ENCODE measurements at regions not wholly inside any gene's neighbourhood (a gene's known extent, or its start where the extent isn't known, plus 50 kb on each side); places are given as distances from the start of the nearest gene placed in this dataset.

DNA sequence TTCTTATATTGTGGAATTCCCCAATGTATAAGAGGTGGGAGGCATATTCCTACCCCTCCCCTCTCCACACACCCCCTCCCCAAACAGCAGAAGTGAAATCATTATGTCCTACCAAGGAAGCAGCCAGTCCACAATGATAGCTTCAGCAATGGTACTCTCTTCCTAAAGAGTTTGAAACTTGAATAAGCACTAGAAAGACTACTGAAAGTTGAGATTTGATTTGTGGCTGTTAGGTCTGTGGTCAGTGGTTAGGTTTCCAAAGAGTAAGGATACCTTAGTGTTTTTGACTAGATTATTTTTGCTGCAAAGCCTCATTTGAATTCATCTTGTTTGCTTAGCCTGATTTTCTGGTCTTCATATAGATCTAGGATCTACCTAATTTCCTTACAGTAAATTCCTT, 242.2 kb downstream of the DKK2 start:
- no peaks in the 10 kb centered on the region for H3K9me1 ChIP-seq (replicated peaks; ENCODE audit: control insufficient read depth, extremely low read depth, insufficient read depth, low read length)
- ChIA-PET CTCF (no interaction called here), POLR2A (no interaction called here)
- FAIRE-seq (no peak), DNase-seq (ENCODE audit: low read depth, low spot score) (no peak)
- no peak overlapping the region for H3K9ac ChIP-seq (replicated peaks; ENCODE audit: extremely low read depth, insufficient read depth, low read length)
- BruUV-seq (replicated peaks) = no TSS peak
- no peak overlapping the region for H3K4me2 ChIP-seq (ENCODE audit: insufficient read depth, low read length)
- no peaks in the 10 kb centered on the region for H3K27me3 ChIP-seq (ENCODE audit: control insufficient read depth in 2 of 2, insufficient read depth in 2 of 2, low read length in 2 of 2)
- H2AFZ ChIP-seq (ENCODE audit: low read depth, low read length) = no peak overlapping the region
- no peaks in the 10 kb centered on the region for H3K36me3 ChIP-seq (ENCODE audit: control insufficient read depth in 2 of 2, extremely low read depth in 1 of 2, insufficient read depth in 2 of 2, low read length in 2 of 2)
- no peaks in the 10 kb centered on the region for H3K79me2 ChIP-seq (ENCODE audit: control insufficient read depth, insufficient read depth, low read length)
- H3K4me1 ChIP-seq (ENCODE audit: control insufficient read depth, extremely low read depth, insufficient read depth, low read length) = no peaks in the 10 kb centered on the region
- intact Hi-C loops (cut with micrococcal nuclease) (no loop called here), dilution Hi-C loops (cut with MboI; ENCODE audit: extremely low pct_ligation_motif_present, low sequenced_read_pairs) (no loop called here)
- H4K20me1 ChIP-seq (replicated peaks; ENCODE audit: control insufficient read depth, extremely low read depth, insufficient read depth, low read length) = no peaks in the 10 kb centered on the region
- H3K27ac ChIP-seq (ENCODE audit: insufficient read depth, low read depth, low read length) = no peak overlapping the region
- H3K4me3 ChIP-seq (replicated peaks in 1 of 3; ENCODE audit: insufficient read depth in 1 of 3, low read depth in 1 of 3, low read length in 3 of 3) = no peak overlapping the region
- no peaks in the 10 kb centered on the region for H3K9me3 ChIP-seq (replicated peaks; ENCODE audit: control insufficient read depth, insufficient read depth, low read length)
- TF ChIP-seq EZH2 (IDR thresholded peaks at IDR 0.05; ENCODE audit: borderline replicate concordance, low read depth, low read length, severe bottlenecking) = no peak
- TF ChIP-seq JUN (IDR thresholded peaks at IDR 0.05; ENCODE audit: borderline replicate concordance, insufficient read depth, insufficient read length, low read depth) = no peak
- TF ChIP-seq FOS (IDR thresholded peaks at IDR 0.05; ENCODE audit: borderline replicate concordance, insufficient read depth, low read length) = no peak
- no peak for TF ChIP-seq CTCF (IDR thresholded peaks at IDR 0.05; ENCODE audit: extremely low read depth in 1 of 2, insufficient read depth in 1 of 2, low read depth in 1 of 2, low read length in 2 of 2)
- TF ChIP-seq POLR2AphosphoS5 (IDR thresholded peaks at IDR 0.05; ENCODE audit: insufficient read depth, low read depth, low read length) = no peak
- TF ChIP-seq MYC (IDR thresholded peaks at IDR 0.05; ENCODE audit: low read depth, low read length) = no peak
- no peak for TF ChIP-seq POLR2A (IDR thresholded peaks at IDR 0.05; ENCODE audit: low read depth, low read length)

DNA sequence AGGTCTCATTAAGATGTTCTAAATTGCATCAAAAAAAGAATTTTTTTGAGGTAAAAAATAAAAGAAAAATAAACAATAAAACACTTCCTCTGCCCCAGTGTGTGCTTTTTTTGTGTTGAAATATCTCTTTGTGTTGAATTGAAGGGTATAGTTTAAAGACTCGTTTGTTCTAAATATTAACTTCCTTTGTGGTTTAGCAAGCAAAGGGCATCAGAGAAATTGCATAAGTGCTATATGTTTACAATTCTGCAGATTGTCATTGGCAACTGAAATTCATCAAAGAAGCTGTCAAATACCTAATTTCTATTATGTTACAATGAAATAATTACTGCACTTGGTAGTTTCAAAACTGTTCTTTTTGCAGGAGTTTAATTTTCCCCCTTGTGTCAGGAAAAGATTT, 260.5 kb downstream of the DKK2 start:
- BruUV-seq (replicated peaks) = no TSS peak
- Histone ChIP-seq H3K36me3 (ENCODE audit: control insufficient read depth in 2 of 2, extremely low read depth in 1 of 2, insufficient read depth in 2 of 2, low read length in 2 of 2) (no peaks in the 10 kb centered on the region), H2AFZ (ENCODE audit: low read depth, low read length) (no peak overlapping the region), H3K27ac (ENCODE audit: insufficient read depth, low read depth, low read length) (no peak overlapping the region), H4K20me1 (replicated peaks; ENCODE audit: control insufficient read depth, extremely low read depth, insufficient read depth, low read length) (no peaks in the 10 kb centered on the region), H3K4me2 (ENCODE audit: insufficient read depth, low read length) (no peak overlapping the region), H3K27me3 (ENCODE audit: control insufficient read depth in 2 of 2, insufficient read depth in 2 of 2, low read length in 2 of 2) (no peaks in the 10 kb centered on the region), H3K79me2 (ENCODE audit: control insufficient read depth, insufficient read depth, low read length) (no peaks in the 10 kb centered on the region), H3K4me1 (ENCODE audit: control insufficient read depth, extremely low read depth, insufficient read depth, low read length) (no peaks in the 10 kb centered on the region), H3K4me3 (replicated peaks in 1 of 3; ENCODE audit: insufficient read depth in 1 of 3, low read depth in 1 of 3, low read length in 3 of 3) (no peak overlapping the region), H3K9ac (replicated peaks; ENCODE audit: extremely low read depth, insufficient read depth, low read length) (no peak overlapping the region), H3K9me3 (replicated peaks; ENCODE audit: control insufficient read depth, insufficient read depth, low read length) (no peaks in the 10 kb centered on the region), H3K9me1 (replicated peaks; ENCODE audit: control insufficient read depth, extremely low read depth, insufficient read depth, low read length) (no peaks in the 10 kb centered on the region)
- ChIA-PET POLR2A (no interaction called here), CTCF (no interaction called here)
- TF ChIP-seq MYC (IDR thresholded peaks at IDR 0.05; ENCODE audit: low read depth, low read length) (no peak), MAX (IDR thresholded peaks at IDR 0.05; ENCODE audit: insufficient read depth, insufficient read length) (no peak), CTCF (IDR thresholded peaks at IDR 0.05; ENCODE audit: extremely low read depth in 1 of 2, insufficient read depth in 1 of 2, low read depth in 1 of 2, low read length in 2 of 2) (no peak), GATA2 (IDR thresholded peaks at IDR 0.05; ENCODE audit: insufficient read depth, insufficient read length, low read depth, low read length) (no peak), EZH2 (IDR thresholded peaks at IDR 0.05; ENCODE audit: borderline replicate concordance, low read depth, low read length, severe bottlenecking) (no peak), JUN (IDR thresholded peaks at IDR 0.05; ENCODE audit: borderline replicate concordance, insufficient read depth, insufficient read length, low read depth) (no peak), FOS (IDR thresholded peaks at IDR 0.05; ENCODE audit: borderline replicate concordance, insufficient read depth, low read length) (no peak), POLR2AphosphoS5 (IDR thresholded peaks at IDR 0.05; ENCODE audit: insufficient read depth, low read depth, low read length) (no peak), POLR2A (IDR thresholded peaks at IDR 0.05; ENCODE audit: low read depth, low read length) (no peak)
- dilution Hi-C loops (cut with MboI; ENCODE audit: extremely low pct_ligation_motif_present, low sequenced_read_pairs) (no loop called here), intact Hi-C loops (cut with micrococcal nuclease) (no loop called here)
- DNase-seq (ENCODE audit: low read depth, low spot score) = no peak
- FAIRE-seq = no peak

Data from endothelial cell of umbilical vein (primary cell).